ENCODE measurements at regions not wholly inside any gene's neighbourhood (a gene's known extent, or its start where the extent isn't known, plus 50 kb on each side); places are given as distances from the start of the nearest gene placed in this dataset.

DNA sequence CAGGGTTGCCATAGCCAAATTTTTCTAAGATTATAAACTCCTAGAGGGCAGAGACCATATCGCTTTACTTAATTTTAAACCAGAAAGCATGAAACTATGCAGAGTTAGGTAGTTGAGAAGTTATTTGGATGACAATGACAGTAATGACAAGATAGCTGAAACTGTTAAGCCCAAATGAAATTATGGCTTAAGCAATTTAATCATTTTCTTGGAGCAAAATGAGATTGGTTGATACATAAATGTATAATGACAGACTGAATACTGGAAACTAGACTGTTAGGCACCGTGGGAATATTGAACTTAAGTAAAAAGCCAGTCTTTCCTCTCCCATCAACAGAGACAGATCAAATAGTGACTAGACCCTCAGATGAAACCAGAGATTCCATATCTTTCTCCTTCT is 670.3 kb upstream of the NRSN1 start:
- DNase-seq, result no peak

GRCh38 chr6:23456396-23456795 is 669.6 kb upstream of the NRSN1 start:
- no peak for DNase-seq

GRCh38 chr6:23457321-23457720 is 668.7 kb upstream of the NRSN1 start:
- DNase-seq, result no peak

DNA sequence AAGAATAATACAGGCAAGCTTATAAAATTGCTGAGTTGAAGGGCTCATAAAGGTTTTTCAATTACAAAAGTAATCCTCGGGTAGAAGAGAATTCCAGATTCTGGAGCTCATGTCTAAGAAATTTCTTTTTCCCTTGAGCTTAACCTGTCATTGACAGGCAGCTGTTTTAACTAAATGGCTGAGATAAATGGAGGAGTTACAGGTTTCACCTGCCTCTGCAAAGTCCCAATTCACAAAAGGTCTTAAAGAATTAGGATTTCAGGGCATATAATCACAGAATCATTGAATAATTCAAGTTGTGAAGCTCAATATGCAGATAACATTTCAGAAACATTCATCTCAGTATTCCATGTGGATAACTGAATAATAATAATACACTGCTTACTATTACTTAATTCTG is 660.1 kb upstream of the NRSN1 start:
- no peak for DNase-seq

DNA sequence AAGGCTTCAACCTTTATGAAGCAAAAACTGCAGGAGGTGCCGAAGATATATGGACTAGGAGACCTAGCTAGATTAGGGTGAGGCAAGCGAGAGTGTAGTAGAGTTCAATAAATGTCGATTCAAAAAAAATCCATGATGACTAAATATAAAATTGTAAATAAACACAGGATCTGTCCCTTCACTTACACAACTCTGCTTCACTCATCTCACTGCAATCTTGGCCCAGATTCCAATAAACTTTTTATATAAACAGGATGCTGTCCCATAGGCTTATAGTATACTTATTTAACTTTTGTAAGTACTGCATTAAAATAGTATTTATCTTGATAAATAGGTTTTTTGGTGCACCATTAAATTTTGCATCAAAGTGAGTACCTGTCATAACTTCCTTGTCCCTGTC is 648.4 kb upstream of the NRSN1 start:
- DNase-seq, result no peak

GRCh38 chr6:23478312-23478711 is 647.7 kb upstream of the NRSN1 start:
- no peak for DNase-seq

DNA sequence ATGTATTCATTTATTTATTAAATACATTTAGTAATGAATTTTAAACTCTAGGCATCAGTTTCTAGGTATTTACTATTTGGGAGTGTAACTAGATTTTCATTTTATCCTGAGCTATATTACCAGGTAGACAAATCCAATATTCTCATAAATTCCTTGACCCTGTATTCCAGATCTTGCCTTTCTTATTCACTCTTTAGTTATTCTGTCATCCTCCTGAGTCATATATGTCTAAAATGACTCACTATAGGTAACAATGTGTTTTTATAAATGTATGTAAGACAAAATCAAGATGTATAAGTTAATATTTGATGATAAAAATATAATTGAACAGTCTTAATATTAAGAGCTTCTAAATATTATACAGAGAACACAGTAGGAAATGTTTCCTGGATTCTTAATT is 642.1 kb upstream of the NRSN1 start:
- no peak for DNase-seq

DNA sequence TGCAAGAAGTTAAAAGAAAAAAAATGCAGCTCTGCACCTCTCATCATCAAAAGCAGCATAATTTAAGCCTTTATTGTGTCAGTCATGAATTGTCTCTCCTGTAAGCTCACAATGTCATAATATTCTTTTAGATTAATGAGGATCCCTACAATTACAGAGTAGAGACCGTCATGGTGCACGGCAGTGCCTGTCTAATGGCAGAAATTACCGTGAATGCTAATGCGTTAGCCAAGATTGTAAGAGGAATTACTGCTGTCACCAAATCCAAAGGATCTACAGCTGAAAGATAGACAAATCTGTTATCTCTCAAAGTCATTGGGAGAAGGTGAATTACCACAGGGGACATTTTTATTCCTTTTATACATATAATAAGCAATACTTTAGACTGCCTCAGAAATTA is 631.6 kb upstream of the NRSN1 start:
- DNase-seq, result no peak

GRCh38 chr6:23498013-23498412 is 628.0 kb upstream of the NRSN1 start:
- no peak for DNase-seq

GRCh38 chr6:23499549-23499948 is 626.5 kb upstream of the NRSN1 start:
- DNase-seq, result no peak

DNA sequence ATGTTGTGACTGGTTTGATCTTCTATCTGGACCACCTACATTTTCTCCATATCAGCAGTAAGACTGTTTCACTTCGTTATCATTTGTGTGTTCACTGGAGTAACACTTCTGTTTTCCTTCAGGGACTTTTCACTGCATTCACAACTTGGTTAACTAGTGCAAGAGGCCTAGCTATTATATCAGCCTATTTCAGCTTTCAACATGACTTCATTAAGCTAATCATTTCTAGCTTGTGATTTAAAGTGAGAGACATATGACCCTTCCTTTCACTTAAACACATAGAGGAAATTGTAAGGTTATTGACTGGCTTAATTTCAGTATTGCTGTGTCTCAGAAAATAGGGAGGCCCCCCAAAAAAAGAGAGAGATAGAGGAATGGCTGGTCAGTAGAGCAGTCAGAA is 622.8 kb upstream of the NRSN1 start:
- DNase-seq, result no peak

GRCh38 chr6:23505026-23505425 is 621.0 kb upstream of the NRSN1 start:
- no peak for DNase-seq

- DNase-seq, result no peak
Measured at GRCh38 chr6:23510778-23511510, 615.1 kb upstream of the NRSN1 start.

DNA sequence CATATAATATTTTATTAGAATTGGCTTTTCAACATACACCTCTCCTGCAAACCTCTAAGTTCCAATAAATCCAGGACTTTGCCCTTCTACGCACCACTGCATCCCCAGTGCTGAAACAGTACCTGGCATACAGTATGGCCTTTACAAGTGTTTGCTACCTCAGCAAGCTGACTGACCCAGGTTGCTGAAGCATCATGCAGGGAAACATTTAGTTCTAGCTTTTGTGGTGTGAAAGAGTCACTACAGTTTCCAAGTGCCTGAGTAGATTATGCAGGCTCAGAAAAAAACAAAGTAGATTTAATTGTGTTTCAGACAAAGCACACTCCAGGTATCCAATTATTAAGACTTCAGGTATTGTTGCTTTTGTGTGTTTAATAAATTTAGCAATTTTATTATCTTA is 614.2 kb upstream of the NRSN1 start:
- DNase-seq, result no peak

GRCh38 chr6:23518294-23518693 is 607.7 kb upstream of the NRSN1 start:
- no peak for DNase-seq

- DNase-seq, result no peak
Measured at GRCh38 chr6:23522792-23523547, 603.0 kb upstream of the NRSN1 start.

DNA sequence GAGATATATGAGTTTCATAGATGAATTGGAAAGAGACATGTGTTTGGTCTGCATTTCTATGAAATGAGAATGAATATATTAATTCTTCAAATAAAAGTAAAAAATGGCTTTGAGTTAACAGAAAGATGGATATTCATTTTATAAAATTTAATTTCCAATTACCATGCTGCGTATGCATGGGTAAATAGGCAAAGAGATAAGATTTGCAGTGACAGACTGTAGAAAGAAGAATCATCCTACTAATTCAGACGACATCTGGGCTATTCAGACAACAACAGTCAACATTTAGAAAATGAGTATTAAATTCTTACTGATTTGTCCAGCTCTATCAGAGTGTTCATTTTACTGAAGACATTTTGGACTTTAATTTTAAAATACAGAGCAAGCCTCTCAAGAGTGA is 602.2 kb upstream of the NRSN1 start:
- no peak for DNase-seq

GRCh38 chr6:23524548-23524947 is 601.5 kb upstream of the NRSN1 start:
- no peak for DNase-seq

GRCh38 chr6:23526526-23526925 is 599.5 kb upstream of the NRSN1 start:
- DNase-seq, result no peak

GRCh38 chr6:23529902-23530301 is 596.1 kb upstream of the NRSN1 start:
- DNase-seq, result no peak

- no peak for DNase-seq
Measured at GRCh38 chr6:23531666-23532065, 594.3 kb upstream of the NRSN1 start.

DNA sequence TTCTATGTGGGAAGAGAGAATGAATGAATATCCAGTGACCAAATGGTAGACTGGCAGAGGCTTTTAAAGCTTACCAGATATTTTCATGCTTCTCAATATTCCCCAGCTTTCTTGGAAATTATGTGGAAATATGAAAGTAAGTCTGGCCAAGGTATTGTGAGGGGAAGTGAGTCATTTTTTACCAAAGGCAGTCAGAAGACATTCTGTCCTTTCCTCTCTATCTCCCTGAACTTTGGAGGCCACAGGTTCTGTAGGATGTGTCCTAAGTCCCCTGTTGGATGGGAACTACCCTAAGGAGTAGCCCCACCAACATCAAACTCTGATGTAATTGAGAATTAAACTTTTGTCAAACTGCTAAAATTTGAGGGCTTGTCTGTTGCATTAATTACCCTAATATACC is 593.8 kb upstream of the NRSN1 start:
- DNase-seq, result no peak

- DNase-seq, result no peak
Measured at GRCh38 chr6:23533311-23533710, 592.7 kb upstream of the NRSN1 start.

DNA sequence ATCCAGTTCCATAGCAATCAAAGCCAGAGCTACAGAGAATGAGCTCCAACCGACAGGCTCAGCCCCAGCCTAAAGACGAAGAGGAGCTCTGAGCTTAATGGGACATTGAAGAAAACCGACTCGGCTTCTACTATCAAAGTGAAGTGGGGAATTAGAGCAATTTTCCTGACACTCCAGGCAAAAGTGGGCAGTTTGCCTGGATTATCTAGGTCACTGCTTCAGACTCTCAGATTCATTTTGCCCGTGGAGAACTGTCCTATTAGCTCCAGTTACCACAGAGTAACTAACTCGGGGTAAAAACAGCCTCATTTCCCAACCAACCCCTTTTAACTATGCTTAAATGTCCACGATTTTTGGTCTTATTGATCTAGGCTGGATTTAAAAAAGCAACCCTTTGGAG is 592.1 kb upstream of the NRSN1 start:
- no peak for DNase-seq

- DNase-seq, result no peak
Measured at GRCh38 chr6:23534351-23534750, 591.7 kb upstream of the NRSN1 start.

All from SHP77 treated with DMSO at 0.1 percent for 48 hours (cell line).